ENCODE measurements at regions not wholly inside any gene's neighbourhood (a gene's known extent, or its start where the extent isn't known, plus 50 kb on each side); places are given as distances from the start of the nearest gene placed in this dataset.

- intact Hi-C loops (cut with DNase I), result no loop called here
- Histone ChIP-seq H3K27ac (no peak overlapping the region), H3K4me1 (no peaks in the 10 kb centered on the region), H3K9me3 (no peaks in the 10 kb centered on the region), H3K4me3 (no peak overlapping the region), H3K36me3 (no peaks in the 10 kb centered on the region), H3K27me3 (no peaks in the 10 kb centered on the region)
- TF ChIP-seq CTCF (IDR thresholded peaks at IDR 0.05) (no peak), POLR2A (IDR thresholded peaks at IDR 0.05) (no peak)
- DNase-seq, result no peak
- ATAC-seq, result no peak
- WGBS (ENCODE audit: insufficient coverage, low coverage, low lambda C conversion rate, missing lambda C conversion rate), result 77% methylated on average over 3 of the region's 3 CpGs
These were observed 882.7 kb upstream of the PCDH10 start for GRCh38 chr4:132266374-132266773.

GRCh38 chr4:132267321-132267720 lies 881.8 kb upstream of the PCDH10 start:
- intact Hi-C loops (cut with DNase I), result no loop called here
- Histone ChIP-seq H3K27me3 (no peaks in the 10 kb centered on the region), H3K4me3 (no peak overlapping the region), H3K36me3 (no peaks in the 10 kb centered on the region), H3K4me1 (no peaks in the 10 kb centered on the region), H3K27ac (no peak overlapping the region), H3K9me3 (no peaks in the 10 kb centered on the region)
- TF ChIP-seq CTCF (IDR thresholded peaks at IDR 0.05) (no peak), POLR2A (IDR thresholded peaks at IDR 0.05) (no peak)
- no peak for DNase-seq
- no peak for ATAC-seq
- 59% methylated on average over 2 of the region's 2 CpGs for WGBS (ENCODE audit: insufficient coverage, low coverage, low lambda C conversion rate, missing lambda C conversion rate)

- no peaks in the 10 kb centered on the region for H3K9me3 ChIP-seq
- intact Hi-C loops (cut with DNase I), result no loop called here
- TF ChIP-seq POLR2A (IDR thresholded peaks at IDR 0.05) (no peak), CTCF (IDR thresholded peaks at IDR 0.05) (no peak)
These were observed 879.6 kb upstream of the PCDH10 start for GRCh38 chr4:132269303-132269990.

GRCh38 chr4:132275583-132276121 lies 873.4 kb upstream of the PCDH10 start:
- intact Hi-C loops (cut with DNase I), result no loop called here
- TF ChIP-seq POLR2A (IDR thresholded peaks at IDR 0.05) (no peak), CTCF (IDR thresholded peaks at IDR 0.05) (no peak)

More at GRCh38 chr4:132269303-132269990, 879.6 kb upstream of the PCDH10 start:
- H3K27me3 ChIP-seq, result no peaks in the 10 kb centered on the region
- no peaks in the 10 kb centered on the region for H3K4me1 ChIP-seq
- H3K36me3 ChIP-seq, result no peaks in the 10 kb centered on the region
- H3K27ac ChIP-seq, result no peak overlapping the region
- ATAC-seq (no peak), DNase-seq (no peak)
- 49% methylated on average over 5 of the region's 5 CpGs for WGBS (ENCODE audit: insufficient coverage, low coverage, low lambda C conversion rate, missing lambda C conversion rate)
- no peak overlapping the region for H3K4me3 ChIP-seq

More at GRCh38 chr4:132275583-132276121, 873.4 kb upstream of the PCDH10 start:
- ATAC-seq, result no peak
- no peaks in the 10 kb centered on the region for H3K27me3 ChIP-seq
- H3K4me1 ChIP-seq, result no peaks in the 10 kb centered on the region
- H3K36me3 ChIP-seq, result no peaks in the 10 kb centered on the region
- WGBS (ENCODE audit: insufficient coverage, low coverage, low lambda C conversion rate, missing lambda C conversion rate), result 28% methylated on average over 1 of the region's 1 CpG
- no peak overlapping the region for H3K4me3 ChIP-seq
- DNase-seq, result no peak
- no peaks in the 10 kb centered on the region for H3K9me3 ChIP-seq
- no peak overlapping the region for H3K27ac ChIP-seq

All from right lobe of liver (tissue), 6 donors.